ENCODE measurements at regions not wholly inside any gene's neighbourhood (a gene's known extent, or its start where the extent isn't known, plus 50 kb on each side); places are given as distances from the start of the nearest gene placed in this dataset.
A peak's percentile ranks its signal among the peaks of the same experiment; 100 is the strongest.

DNA sequence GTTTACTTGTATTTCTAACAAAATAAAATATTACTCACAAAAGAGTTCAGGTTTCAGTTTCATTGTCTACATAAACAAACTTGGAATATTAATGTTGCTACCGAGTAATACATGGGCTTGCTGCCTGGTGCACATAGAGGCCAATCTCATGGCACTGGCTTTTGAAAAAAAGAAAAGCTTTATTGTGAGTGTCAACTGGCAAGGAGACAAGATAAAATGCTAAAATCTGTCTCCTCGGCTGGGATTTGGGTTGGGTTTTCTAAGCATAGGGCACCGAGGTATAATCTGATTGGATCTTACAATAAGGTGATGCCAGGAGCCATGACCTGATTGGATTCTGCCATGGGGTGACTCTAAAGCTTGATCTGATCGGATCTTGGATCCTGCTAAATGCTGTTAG is 1519.9 kb upstream of the MIR17HG start:
- TF ChIP-seq EZH2phosphoT487 (IDR thresholded peaks at IDR 0.05; ENCODE audit: low read depth, severe bottlenecking, unreplicated experiment) = no peak
- TF ChIP-seq, protein P1, sequence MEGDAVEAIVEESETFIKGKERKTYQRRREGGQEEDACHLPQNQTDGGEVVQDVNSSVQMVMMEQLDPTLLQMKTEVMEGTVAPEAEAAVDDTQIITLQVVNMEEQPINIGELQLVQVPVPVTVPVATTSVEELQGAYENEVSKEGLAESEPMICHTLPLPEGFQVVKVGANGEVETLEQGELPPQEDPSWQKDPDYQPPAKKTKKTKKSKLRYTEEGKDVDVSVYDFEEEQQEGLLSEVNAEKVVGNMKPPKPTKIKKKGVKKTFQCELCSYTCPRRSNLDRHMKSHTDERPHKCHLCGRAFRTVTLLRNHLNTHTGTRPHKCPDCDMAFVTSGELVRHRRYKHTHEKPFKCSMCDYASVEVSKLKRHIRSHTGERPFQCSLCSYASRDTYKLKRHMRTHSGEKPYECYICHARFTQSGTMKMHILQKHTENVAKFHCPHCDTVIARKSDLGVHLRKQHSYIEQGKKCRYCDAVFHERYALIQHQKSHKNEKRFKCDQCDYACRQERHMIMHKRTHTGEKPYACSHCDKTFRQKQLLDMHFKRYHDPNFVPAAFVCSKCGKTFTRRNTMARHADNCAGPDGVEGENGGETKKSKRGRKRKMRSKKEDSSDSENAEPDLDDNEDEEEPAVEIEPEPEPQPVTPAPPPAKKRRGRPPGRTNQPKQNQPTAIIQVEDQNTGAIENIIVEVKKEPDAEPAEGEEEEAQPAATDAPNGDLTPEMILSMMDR (IDR thresholded peaks at IDR 0.05; ENCODE audit: poor library complexity) = no peak
- TF ChIP-seq EZH2 (IDR thresholded peaks at IDR 0.05; ENCODE audit: borderline replicate concordance) = no peak
- Histone ChIP-seq H3K27ac (no peak overlapping the region), H3K9me2 (replicated peaks; ENCODE audit: insufficient read depth) (no peaks in the 10 kb centered on the region), H3K4me3 (no peak overlapping the region), H3K27me3 (no peaks in the 10 kb centered on the region), H3K4me2 (no peak overlapping the region), H3K36me3 (replicated peaks; ENCODE audit: insufficient read depth, low read depth) (no peaks in the 10 kb centered on the region), H3K4me1 (ENCODE audit: insufficient read depth) (no peaks in the 10 kb centered on the region), H4K20me1 (ENCODE audit: insufficient read depth, poor library complexity, severe bottlenecking) (no peaks in the 10 kb centered on the region), H2AFZ (no peak overlapping the region), H3K79me2 (no peaks in the 10 kb centered on the region), H3K9me3 (ENCODE audit: low read depth) (no peaks in the 10 kb centered on the region)
- DNase-seq (ENCODE audit: low spot score) = no peak
- 85% methylated on average over 4 of the region's 4 CpGs for WGBS (ENCODE audit: low lambda C conversion rate, missing lambda C conversion rate)

DNA sequence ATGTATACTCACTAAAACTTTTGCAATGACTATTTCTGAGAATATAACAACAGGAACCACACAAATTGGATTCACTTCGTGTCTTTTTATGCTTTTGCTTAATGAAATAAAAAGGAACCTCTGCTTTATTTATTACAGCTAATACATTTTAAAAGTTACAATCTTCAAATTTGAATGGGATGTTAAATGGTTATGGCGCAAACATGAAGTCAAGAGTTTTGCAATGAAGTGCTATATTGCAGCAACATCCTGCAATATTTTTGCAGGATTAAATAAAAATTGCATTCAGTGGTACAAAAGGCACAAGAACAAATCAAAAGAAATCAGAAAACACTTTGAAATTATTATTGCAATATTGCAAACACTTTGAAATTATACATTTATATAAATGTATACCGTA is 1519.0 kb upstream of the MIR17HG start:
- no peak overlapping the region for H3K4me3 ChIP-seq
- no peak overlapping the region for H2AFZ ChIP-seq
- H3K4me2 ChIP-seq = no peak overlapping the region
- no peaks in the 10 kb centered on the region for H3K9me2 ChIP-seq (replicated peaks; ENCODE audit: insufficient read depth)
- no peaks in the 10 kb centered on the region for H3K9me3 ChIP-seq (ENCODE audit: low read depth)
- no peak overlapping the region for H3K27ac ChIP-seq
- no peaks in the 10 kb centered on the region for H3K79me2 ChIP-seq
- H4K20me1 ChIP-seq (ENCODE audit: insufficient read depth, poor library complexity, severe bottlenecking) = no peaks in the 10 kb centered on the region
- WGBS (ENCODE audit: low lambda C conversion rate, missing lambda C conversion rate) = 85% methylated on average over 3 of the region's 3 CpGs
- H3K27me3 ChIP-seq = no peaks in the 10 kb centered on the region
- no peaks in the 10 kb centered on the region for H3K36me3 ChIP-seq (replicated peaks; ENCODE audit: insufficient read depth, low read depth)
- H3K4me1 ChIP-seq (ENCODE audit: insufficient read depth) = no peaks in the 10 kb centered on the region
- DNase-seq (ENCODE audit: low spot score) = no peak
- TF ChIP-seq, protein P1 (IDR thresholded peaks at IDR 0.05; ENCODE audit: poor library complexity) = no peak

DNA sequence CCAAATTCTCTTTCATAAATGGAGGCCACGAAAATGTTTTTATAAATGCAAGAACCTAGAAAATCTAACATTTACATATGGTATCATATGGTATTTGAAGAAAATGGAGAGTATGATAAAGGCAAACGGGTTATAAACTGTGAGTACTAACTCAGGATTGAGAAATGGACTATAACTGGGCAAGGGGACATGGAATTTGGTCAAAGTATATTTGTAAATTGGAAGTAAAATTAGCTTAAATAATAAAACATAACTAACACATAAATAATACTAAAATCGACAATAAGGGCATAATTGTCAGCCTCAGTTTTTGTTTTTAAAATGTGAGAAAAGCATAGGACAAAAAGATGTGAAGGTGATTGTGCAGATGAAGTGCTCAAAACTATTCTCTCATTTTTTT is 1516.3 kb upstream of the MIR17HG start:
- no peak overlapping the region for H2AFZ ChIP-seq
- H3K4me2 ChIP-seq = no peak overlapping the region
- H4K20me1 ChIP-seq (ENCODE audit: insufficient read depth, poor library complexity, severe bottlenecking) = no peaks in the 10 kb centered on the region
- no peak for TF ChIP-seq EZH2 (IDR thresholded peaks at IDR 0.05; ENCODE audit: borderline replicate concordance)
- TF ChIP-seq, protein P1 (IDR thresholded peaks at IDR 0.05; ENCODE audit: poor library complexity) = no peak
- no peak for TF ChIP-seq EZH2phosphoT487 (IDR thresholded peaks at IDR 0.05; ENCODE audit: low read depth, severe bottlenecking, unreplicated experiment)
- no peak overlapping the region for H3K4me3 ChIP-seq
- no peaks in the 10 kb centered on the region for H3K36me3 ChIP-seq (replicated peaks; ENCODE audit: insufficient read depth, low read depth)
- no peak overlapping the region for H3K27ac ChIP-seq
- WGBS (ENCODE audit: low lambda C conversion rate, missing lambda C conversion rate) = 84% methylated on average over 3 of the region's 3 CpGs
- H3K79me2 ChIP-seq = no peaks in the 10 kb centered on the region
- DNase-seq (ENCODE audit: low spot score) = no peak
- H3K27me3 ChIP-seq = no peaks in the 10 kb centered on the region
- H3K9me2 ChIP-seq (replicated peaks; ENCODE audit: insufficient read depth) = no peaks in the 10 kb centered on the region
- H3K9me3 ChIP-seq (ENCODE audit: low read depth) = no peaks in the 10 kb centered on the region
- no peaks in the 10 kb centered on the region for H3K4me1 ChIP-seq (ENCODE audit: insufficient read depth)

DNA sequence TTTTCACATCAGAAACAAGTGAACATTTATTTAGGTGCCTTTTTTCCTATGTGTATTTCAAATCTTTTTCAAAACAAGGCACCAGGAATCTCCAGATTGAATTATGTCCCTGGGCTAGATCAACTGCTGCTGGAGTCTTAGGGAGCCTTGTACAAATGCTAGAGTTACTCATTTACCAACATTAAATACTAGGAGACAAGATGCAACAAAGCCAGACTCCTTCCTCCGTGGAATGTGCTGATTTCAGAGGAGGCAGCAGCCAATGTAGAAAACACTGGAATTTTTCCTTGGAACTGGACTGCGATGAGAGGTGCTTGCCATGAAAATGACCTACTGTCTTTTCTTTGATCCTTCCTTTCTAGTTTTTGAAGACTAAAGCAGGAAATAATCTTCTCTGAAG is 1514.7 kb upstream of the MIR17HG start:
- Histone ChIP-seq H4K20me1 (ENCODE audit: insufficient read depth, poor library complexity, severe bottlenecking) (no peaks in the 10 kb centered on the region), H3K36me3 (replicated peaks; ENCODE audit: insufficient read depth, low read depth) (no peaks in the 10 kb centered on the region), H3K27ac (no peak overlapping the region), H2AFZ (no peak overlapping the region), H3K27me3 (no peaks in the 10 kb centered on the region), H3K9me2 (replicated peaks; ENCODE audit: insufficient read depth) (no peaks in the 10 kb centered on the region), H3K9me3 (ENCODE audit: low read depth) (no peaks in the 10 kb centered on the region), H3K4me2 (no peak overlapping the region), H3K4me1 (ENCODE audit: insufficient read depth) (no peaks in the 10 kb centered on the region), H3K4me3 (no peak overlapping the region), H3K79me2 (no peaks in the 10 kb centered on the region)
- TF ChIP-seq, protein P1 (IDR thresholded peaks at IDR 0.05; ENCODE audit: poor library complexity) = no peak
- TF ChIP-seq EZH2 (IDR thresholded peaks at IDR 0.05; ENCODE audit: borderline replicate concordance) (no peak), EZH2phosphoT487 (IDR thresholded peaks at IDR 0.05; ENCODE audit: low read depth, severe bottlenecking, unreplicated experiment) (no peak)
- WGBS (ENCODE audit: low lambda C conversion rate, missing lambda C conversion rate) = 30% methylated on average over 2 of the region's 2 CpGs
- DNase-seq (ENCODE audit: low spot score) = peak; percentile 5
